ENCODE measurements at regions not wholly inside any gene's neighbourhood (a gene's known extent, or its start where the extent isn't known, plus 50 kb on each side); places are given as distances from the start of the nearest gene placed in this dataset.

DNA sequence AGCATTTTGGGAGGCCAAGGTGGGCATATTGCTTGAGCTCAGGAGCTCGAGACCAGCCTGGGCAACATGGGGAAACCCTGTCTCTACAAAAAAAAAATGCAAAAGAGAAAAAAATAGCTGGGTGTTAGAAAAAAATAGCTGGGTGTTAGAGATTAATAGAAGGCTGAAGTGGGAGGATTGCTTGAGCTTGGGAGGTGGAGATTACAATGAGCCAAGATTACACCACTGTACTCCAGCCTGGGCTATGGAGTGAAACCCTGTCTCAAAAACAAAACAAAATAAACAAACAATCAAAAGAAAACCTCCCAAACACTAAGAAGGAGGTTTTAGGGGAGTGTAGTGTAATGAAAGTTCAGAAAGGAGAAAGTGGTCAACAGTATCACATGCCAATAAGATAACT, 202.1 kb downstream of the FLRT2 start:
- no peak for TF ChIP-seq POLR2A (IDR thresholded peaks at IDR 0.05; ENCODE audit: low read depth, low read length)
- TF ChIP-seq, protein P1, sequence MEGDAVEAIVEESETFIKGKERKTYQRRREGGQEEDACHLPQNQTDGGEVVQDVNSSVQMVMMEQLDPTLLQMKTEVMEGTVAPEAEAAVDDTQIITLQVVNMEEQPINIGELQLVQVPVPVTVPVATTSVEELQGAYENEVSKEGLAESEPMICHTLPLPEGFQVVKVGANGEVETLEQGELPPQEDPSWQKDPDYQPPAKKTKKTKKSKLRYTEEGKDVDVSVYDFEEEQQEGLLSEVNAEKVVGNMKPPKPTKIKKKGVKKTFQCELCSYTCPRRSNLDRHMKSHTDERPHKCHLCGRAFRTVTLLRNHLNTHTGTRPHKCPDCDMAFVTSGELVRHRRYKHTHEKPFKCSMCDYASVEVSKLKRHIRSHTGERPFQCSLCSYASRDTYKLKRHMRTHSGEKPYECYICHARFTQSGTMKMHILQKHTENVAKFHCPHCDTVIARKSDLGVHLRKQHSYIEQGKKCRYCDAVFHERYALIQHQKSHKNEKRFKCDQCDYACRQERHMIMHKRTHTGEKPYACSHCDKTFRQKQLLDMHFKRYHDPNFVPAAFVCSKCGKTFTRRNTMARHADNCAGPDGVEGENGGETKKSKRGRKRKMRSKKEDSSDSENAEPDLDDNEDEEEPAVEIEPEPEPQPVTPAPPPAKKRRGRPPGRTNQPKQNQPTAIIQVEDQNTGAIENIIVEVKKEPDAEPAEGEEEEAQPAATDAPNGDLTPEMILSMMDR (conservative IDR thresholded peaks at IDR 0.05; ENCODE audit: low read depth, low read length) = no peak

All from IMR-90 (cell line).